ENCODE measurements at regions not wholly inside any gene's neighbourhood (a gene's known extent, or its start where the extent isn't known, plus 50 kb on each side); places are given as distances from the start of the nearest gene placed in this dataset.

GRCh38 chr21:16767201-16767600, 745.6 kb upstream of the CXADR start:
- no peaks in the 10 kb centered on the region for H3K4me1 Mint-ChIP-seq (ENCODE audit: low read depth)
- no peak overlapping the region for H3K27ac Mint-ChIP-seq
- H3K9me3 Mint-ChIP-seq (ENCODE audit: low read depth): peaks cover 10% of the 10 kb centered on the region
- H3K4me3 Mint-ChIP-seq: no peak overlapping the region
- no peaks in the 10 kb centered on the region for H3K27me3 Mint-ChIP-seq
- H3K36me3 Mint-ChIP-seq: no peaks in the 10 kb centered on the region

GRCh38 chr21:16768096-16768495, 744.7 kb upstream of the CXADR start:
- H3K9me3 Mint-ChIP-seq (ENCODE audit: low read depth): peaks cover 12% of the 10 kb centered on the region
- H3K4me3 Mint-ChIP-seq: no peak overlapping the region
- no peaks in the 10 kb centered on the region for H3K4me1 Mint-ChIP-seq (ENCODE audit: low read depth)
- no peaks in the 10 kb centered on the region for H3K27me3 Mint-ChIP-seq
- H3K27ac Mint-ChIP-seq: no peak overlapping the region
- no peaks in the 10 kb centered on the region for H3K36me3 Mint-ChIP-seq

- no peak overlapping the region for H3K27ac Mint-ChIP-seq
- H3K9me3 Mint-ChIP-seq (ENCODE audit: low read depth): peaks cover 11% of the 10 kb centered on the region
- H3K4me3 Mint-ChIP-seq: no peak overlapping the region
- no peaks in the 10 kb centered on the region for H3K36me3 Mint-ChIP-seq
- H3K27me3 Mint-ChIP-seq: no peaks in the 10 kb centered on the region
- H3K4me1 Mint-ChIP-seq (ENCODE audit: low read depth): no peaks in the 10 kb centered on the region
Measured at GRCh38 chr21:16770266-16770665, 742.6 kb upstream of the CXADR start.

- no peaks in the 10 kb centered on the region for H3K36me3 Mint-ChIP-seq
- H3K27ac Mint-ChIP-seq: no peak overlapping the region
- no peaks in the 10 kb centered on the region for H3K27me3 Mint-ChIP-seq
- no peak overlapping the region for H3K4me3 Mint-ChIP-seq
- H3K4me1 Mint-ChIP-seq (ENCODE audit: low read depth): no peaks in the 10 kb centered on the region
- peaks cover 7% of the 10 kb centered on the region for H3K9me3 Mint-ChIP-seq (ENCODE audit: low read depth)
Measured at GRCh38 chr21:16773206-16773605, 739.6 kb upstream of the CXADR start.

GRCh38 chr21:16775076-16775475, 737.8 kb upstream of the CXADR start:
- Mint-ChIP-seq H3K36me3 (no peaks in the 10 kb centered on the region), H3K27me3 (no peaks in the 10 kb centered on the region), H3K4me3 (no peak overlapping the region), H3K4me1 (ENCODE audit: low read depth) (no peaks in the 10 kb centered on the region), H3K27ac (no peak overlapping the region), H3K9me3 (ENCODE audit: low read depth) (peaks cover 10% of the 10 kb centered on the region)

GRCh38 chr21:16777041-16777720, 735.7 kb upstream of the CXADR start:
- Mint-ChIP-seq H3K4me1 (ENCODE audit: low read depth) (no peaks in the 10 kb centered on the region), H3K27me3 (no peaks in the 10 kb centered on the region), H3K36me3 (no peaks in the 10 kb centered on the region), H3K9me3 (ENCODE audit: low read depth) (peaks cover 9% of the 10 kb centered on the region), H3K27ac (no peak overlapping the region), H3K4me3 (no peak overlapping the region)

- Mint-ChIP-seq H3K27ac (no peak overlapping the region), H3K9me3 (ENCODE audit: low read depth) (peaks cover 11% of the 10 kb centered on the region), H3K27me3 (no peaks in the 10 kb centered on the region), H3K4me1 (ENCODE audit: low read depth) (no peaks in the 10 kb centered on the region), H3K36me3 (no peaks in the 10 kb centered on the region), H3K4me3 (no peak overlapping the region)
Measured at GRCh38 chr21:16788584-16788983, 724.3 kb upstream of the CXADR start.

- peaks cover 11% of the 10 kb centered on the region for H3K9me3 Mint-ChIP-seq (ENCODE audit: low read depth)
- no peaks in the 10 kb centered on the region for H3K36me3 Mint-ChIP-seq
- no peak overlapping the region for H3K4me3 Mint-ChIP-seq
- H3K27me3 Mint-ChIP-seq: no peaks in the 10 kb centered on the region
- H3K4me1 Mint-ChIP-seq (ENCODE audit: low read depth): no peaks in the 10 kb centered on the region
- no peak overlapping the region for H3K27ac Mint-ChIP-seq
Measured at GRCh38 chr21:16789636-16790035, 723.2 kb upstream of the CXADR start.

GRCh38 chr21:16792101-16792500, 720.7 kb upstream of the CXADR start:
- H3K4me1 Mint-ChIP-seq (ENCODE audit: low read depth): no peaks in the 10 kb centered on the region
- H3K36me3 Mint-ChIP-seq: no peaks in the 10 kb centered on the region
- no peaks in the 10 kb centered on the region for H3K27me3 Mint-ChIP-seq
- H3K4me3 Mint-ChIP-seq: no peak overlapping the region
- H3K27ac Mint-ChIP-seq: no peak overlapping the region
- H3K9me3 Mint-ChIP-seq (ENCODE audit: low read depth): peaks cover 6% of the 10 kb centered on the region

- Mint-ChIP-seq H3K9me3 (ENCODE audit: low read depth) (peaks cover 11% of the 10 kb centered on the region), H3K36me3 (no peaks in the 10 kb centered on the region), H3K4me1 (ENCODE audit: low read depth) (no peaks in the 10 kb centered on the region), H3K4me3 (no peak overlapping the region), H3K27me3 (no peaks in the 10 kb centered on the region), H3K27ac (no peak overlapping the region)
Measured at GRCh38 chr21:16794950-16795349, 717.9 kb upstream of the CXADR start.

- Mint-ChIP-seq H3K4me3 (no peak overlapping the region), H3K27me3 (no peaks in the 10 kb centered on the region), H3K9me3 (ENCODE audit: low read depth) (peaks cover 16% of the 10 kb centered on the region), H3K36me3 (no peaks in the 10 kb centered on the region), H3K4me1 (ENCODE audit: low read depth) (no peaks in the 10 kb centered on the region), H3K27ac (no peak overlapping the region)
Measured at GRCh38 chr21:16796776-16797175, 716.1 kb upstream of the CXADR start.

- H3K9me3 Mint-ChIP-seq (ENCODE audit: low read depth): peaks cover 16% of the 10 kb centered on the region
- H3K4me1 Mint-ChIP-seq (ENCODE audit: low read depth): no peaks in the 10 kb centered on the region
- no peak overlapping the region for H3K4me3 Mint-ChIP-seq
- H3K27me3 Mint-ChIP-seq: no peaks in the 10 kb centered on the region
- H3K27ac Mint-ChIP-seq: no peak overlapping the region
- no peaks in the 10 kb centered on the region for H3K36me3 Mint-ChIP-seq
Measured at GRCh38 chr21:16797540-16797939, 715.3 kb upstream of the CXADR start.

- no peaks in the 10 kb centered on the region for H3K4me1 Mint-ChIP-seq (ENCODE audit: low read depth)
- no peaks in the 10 kb centered on the region for H3K27me3 Mint-ChIP-seq
- no peak overlapping the region for H3K4me3 Mint-ChIP-seq
- no peak overlapping the region for H3K27ac Mint-ChIP-seq
- no peaks in the 10 kb centered on the region for H3K36me3 Mint-ChIP-seq
- H3K9me3 Mint-ChIP-seq (ENCODE audit: low read depth): peaks cover 16% of the 10 kb centered on the region
Measured at GRCh38 chr21:16797966-16798365, 714.9 kb upstream of the CXADR start.

- H3K4me1 Mint-ChIP-seq (ENCODE audit: low read depth): no peaks in the 10 kb centered on the region
- no peak overlapping the region for H3K27ac Mint-ChIP-seq
- no peaks in the 10 kb centered on the region for H3K27me3 Mint-ChIP-seq
- H3K9me3 Mint-ChIP-seq (ENCODE audit: low read depth): peaks cover 29% of the 10 kb centered on the region
- no peak overlapping the region for H3K4me3 Mint-ChIP-seq
- no peaks in the 10 kb centered on the region for H3K36me3 Mint-ChIP-seq
Measured at GRCh38 chr21:16800536-16801275, 712.1 kb upstream of the CXADR start.

GRCh38 chr21:16811011-16811410, 701.8 kb upstream of the CXADR start:
- Mint-ChIP-seq H3K36me3 (no peaks in the 10 kb centered on the region), H3K27me3 (no peaks in the 10 kb centered on the region), H3K27ac (no peak overlapping the region), H3K9me3 (ENCODE audit: low read depth) (peaks cover 5% of the 10 kb centered on the region), H3K4me1 (ENCODE audit: low read depth) (no peaks in the 10 kb centered on the region), H3K4me3 (no peak overlapping the region)

- H3K27ac Mint-ChIP-seq: no peak overlapping the region
- no peak overlapping the region for H3K4me3 Mint-ChIP-seq
- no peaks in the 10 kb centered on the region for H3K36me3 Mint-ChIP-seq
- no peaks in the 10 kb centered on the region for H3K4me1 Mint-ChIP-seq (ENCODE audit: low read depth)
- peaks cover 5% of the 10 kb centered on the region for H3K9me3 Mint-ChIP-seq (ENCODE audit: low read depth)
- no peaks in the 10 kb centered on the region for H3K27me3 Mint-ChIP-seq
Measured at GRCh38 chr21:16811970-16812369, 700.9 kb upstream of the CXADR start.

All from activated naive CD8-positive, alpha-beta T cell (primary cell).